Keratinocyte (primary cell): ENCODE measurements at regions not wholly inside any gene's neighbourhood (a gene's known extent, or its start where the extent isn't known, plus 50 kb on each side); places are given as distances from the start of the nearest gene placed in this dataset.

ENCODE experiments used
- DNase-seq: peaks from one replicate; pipeline ENCODE4 v3.0.0-alpha.2; 2011; ENCODE audit warnings: low read depth, missing footprints, low spot score
- FAIRE-seq: peaks from 2 replicates; lab custom pipeline; 2011; peaks lifted over from hg19 to GRCh38; lab: Jason Lieb, UNC
- H2AFZ ChIP-seq: 2 replicates; pipeline ENCODE4 v1.6.0; 2012; ENCODE audit warnings: low read length, control low read depth, inconsistent platforms; ENCODE audit not compliant: control insufficient read depth
- H3K27ac ChIP-seq: 2 replicates; pipeline ENCODE4 v1.5.1; 2011; ENCODE audit warnings: low read length; ENCODE audit not compliant: control insufficient read depth, insufficient read depth
- H3K27me3 ChIP-seq: 3 replicates; pipeline ENCODE4 v1.6.0; 2011; ENCODE audit warnings: low read length; ENCODE audit not compliant: control insufficient read depth, insufficient read depth; ENCODE audit errors: extremely low read depth
- H3K36me3 ChIP-seq, 2 experiments: 2 replicates in 1 of 2; 3 replicates in 1 of 2; pipeline ENCODE4 v1.5.1; 2011; ENCODE audit warnings: low read length in 2 of 2, mild to moderate bottlenecking in 1 of 2; ENCODE audit not compliant: control insufficient read depth in 2 of 2, insufficient read depth in 2 of 2; ENCODE audit errors: extremely low read depth in 1 of 2
- H3K4me1 ChIP-seq: 3 replicates; pipeline ENCODE4 v1.5.1; 2011; ENCODE audit warnings: low read length; ENCODE audit not compliant: control insufficient read depth, insufficient read depth; ENCODE audit errors: extremely low read depth
- H3K4me2 ChIP-seq: 3 replicates; pipeline ENCODE4 v1.6.0; 2011; ENCODE audit warnings: low read depth, low read length; ENCODE audit not compliant: control insufficient read depth, insufficient read depth; ENCODE audit errors: extremely low read depth
- H3K4me3 ChIP-seq, 3 experiments: fragments of 200-600 bp in 1 of 3; sonication (generic) in 1 of 3; 2 replicates in 2 of 3; 3 replicates in 1 of 3; pipeline ENCODE4 v1.5.1; 2011 to 2016; ENCODE audit warnings: low read length in 3 of 3, mild to moderate bottlenecking in 3 of 3, control low read depth in 2 of 3, inconsistent platforms in 1 of 3, low read depth in 1 of 3, mixed read lengths in 1 of 3, mixed run types in 1 of 3, moderate library complexity in 1 of 3; ENCODE audit not compliant: control insufficient read depth in 2 of 3, insufficient read depth in 2 of 3; ENCODE audit errors: extremely low read depth in 1 of 3
- H3K79me2 ChIP-seq: 2 replicates; pipeline ENCODE4 v1.6.0; 2012; ENCODE audit warnings: low read length; ENCODE audit not compliant: control insufficient read depth, insufficient read depth
- H3K9ac ChIP-seq: 3 replicates; pipeline ENCODE4 v1.6.0; 2011; ENCODE audit warnings: low read length; ENCODE audit not compliant: control insufficient read depth, insufficient read depth; ENCODE audit errors: extremely low read depth
- H3K9me1 ChIP-seq: 3 replicates; pipeline ENCODE4 v1.6.0; 2011; ENCODE audit warnings: low read length; ENCODE audit not compliant: control insufficient read depth, insufficient read depth; ENCODE audit errors: extremely low read depth
- H3K9me3 ChIP-seq: 2 replicates; pipeline ENCODE4 v1.5.1; 2012; ENCODE audit warnings: low read depth, low read length; ENCODE audit not compliant: control insufficient read depth
- H4K20me1 ChIP-seq: 3 replicates; pipeline ENCODE4 v1.6.0; 2011; ENCODE audit warnings: low read length; ENCODE audit not compliant: control insufficient read depth, insufficient read depth; ENCODE audit errors: extremely low read depth
- CTCF ChIP-seq, 3 experiments: IDR thresholded peaks in 1 of 3; conservative IDR thresholded peaks in 1 of 3; optimal IDR thresholded peaks in 1 of 3; 2 replicates in 2 of 3; 3 replicates in 1 of 3; pipeline versions ENCODE3 to v1.5.1; 2011; ENCODE audit warnings: low read length in 3 of 3, mild to moderate bottlenecking in 3 of 3, moderate library complexity in 2 of 3, control low read depth in 1 of 3, inconsistent platforms in 1 of 3; ENCODE audit not compliant: insufficient read depth in 2 of 3; ENCODE audit errors: extremely low read depth in 1 of 3
- EZH2 ChIP-seq: IDR thresholded peaks from one replicate; pipeline ENCODE4 v1.6.1; 2012; ENCODE audit warnings: inconsistent platforms, mild to moderate bottlenecking, low read length, moderate library complexity
- dilution Hi-C: fragments of 300-500 bp; cut with MboI; formaldehyde crosslinking; loops from one replicate; pipeline ENCODE4 v1.7.0; 2020; ENCODE audit warnings: low sequenced_read_pairs; ENCODE audit not compliant: extremely low pct_ligation_motif_present

DNA sequence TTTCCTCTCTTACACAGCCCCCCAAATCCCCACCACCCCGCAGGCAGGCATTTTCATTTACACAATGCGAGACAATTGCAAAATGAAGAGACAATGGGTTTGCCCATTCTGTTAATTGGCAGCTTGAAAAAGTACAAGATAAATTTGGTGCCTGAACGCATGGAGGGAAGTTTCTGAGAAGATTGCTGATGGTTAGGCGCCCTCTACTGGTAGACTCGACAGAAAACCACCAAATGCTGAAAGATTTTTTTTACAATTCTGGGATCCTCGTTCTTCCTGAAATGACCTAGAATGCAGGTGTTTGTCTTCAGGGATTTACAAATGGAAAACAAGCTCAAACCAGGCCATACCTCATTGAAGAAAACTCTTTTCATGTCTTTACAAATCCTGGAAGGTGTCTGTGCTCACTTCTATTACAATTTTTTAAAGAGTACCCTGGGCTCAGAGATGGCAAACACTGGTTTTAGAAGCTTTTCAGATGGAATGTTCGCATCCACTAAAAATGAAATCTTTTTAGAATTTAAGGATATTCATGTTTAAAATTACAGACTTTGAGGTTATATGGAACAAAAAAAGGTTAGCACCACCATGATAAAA is 338.5 kb downstream of the PMP22 start:
- FAIRE-seq (peak; percentile 85), DNase-seq (no peak)
- dilution Hi-C loops: no loop called here
- H3K4me2 ChIP-seq: no peak overlapping the region
- H3K36me3 ChIP-seq: no peaks in the 10 kb centered on the region
- TF ChIP-seq EZH2 (no peak), CTCF (optimal IDR thresholded peaks at IDR 0.05 in 1 of 3, IDR thresholded peaks at IDR 0.05 in 1 of 3, conservative IDR thresholded peaks at IDR 0.05 in 1 of 3; ENCODE audit: extremely low read depth in 1 of 3, insufficient read depth in 2 of 3, low read length in 3 of 3) (peak; percentile 66 to 71 (median 68))
- H3K79me2 ChIP-seq: no peaks in the 10 kb centered on the region
- no peak overlapping the region for H3K9ac ChIP-seq
- H3K4me1 ChIP-seq: no peaks in the 10 kb centered on the region
- no peak overlapping the region for H3K4me3 ChIP-seq
- no peaks in the 10 kb centered on the region for H3K27me3 ChIP-seq
- H3K9me3 ChIP-seq: peaks cover 2% of the 10 kb centered on the region
- no peak overlapping the region for H2AFZ ChIP-seq
- H4K20me1 ChIP-seq: no peaks in the 10 kb centered on the region
- no peaks in the 10 kb centered on the region for H3K9me1 ChIP-seq
- no peak overlapping the region for H3K27ac ChIP-seq

DNA sequence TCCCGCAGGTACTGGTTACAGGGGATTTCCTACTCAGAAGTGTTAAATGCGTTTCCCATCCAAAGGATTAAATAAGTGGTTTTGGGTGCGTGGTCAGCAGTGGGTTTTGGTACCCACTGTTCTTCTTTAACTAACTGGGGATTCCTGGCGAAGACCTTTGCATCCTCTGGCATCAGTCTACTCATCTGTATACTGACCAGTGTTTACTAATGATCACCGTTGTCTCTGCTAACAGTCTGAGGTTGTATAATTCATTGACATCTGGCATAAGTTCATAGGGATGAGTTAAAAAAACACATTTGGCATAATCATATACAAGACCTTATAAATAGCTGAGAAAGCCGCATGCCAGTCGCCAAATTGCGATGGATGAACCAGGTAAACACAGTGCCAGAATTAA is 339.1 kb downstream of the PMP22 start:
- no peak for TF ChIP-seq CTCF (optimal IDR thresholded peaks at IDR 0.05 in 1 of 3, IDR thresholded peaks at IDR 0.05 in 1 of 3, conservative IDR thresholded peaks at IDR 0.05 in 1 of 3; ENCODE audit: extremely low read depth in 1 of 3, insufficient read depth in 2 of 3, low read length in 3 of 3)
- no peak for TF ChIP-seq EZH2
- Histone ChIP-seq H3K9me3 (peaks cover 2% of the 10 kb centered on the region), H3K27ac (no peak overlapping the region), H3K79me2 (no peaks in the 10 kb centered on the region), H3K9ac (no peak overlapping the region), H4K20me1 (no peaks in the 10 kb centered on the region), H3K36me3 (no peaks in the 10 kb centered on the region), H3K9me1 (no peaks in the 10 kb centered on the region), H3K4me3 (no peak overlapping the region), H3K27me3 (no peaks in the 10 kb centered on the region), H3K4me2 (no peak overlapping the region), H2AFZ (no peak overlapping the region), H3K4me1 (no peaks in the 10 kb centered on the region)
- DNase-seq (no peak), FAIRE-seq (peak; percentile 66)
- dilution Hi-C loops: no loop called here
